Coronary artery (tissue), 2 donors: ENCODE measurements at regions not wholly inside any gene's neighbourhood (a gene's known extent, or its start where the extent isn't known, plus 50 kb on each side); places are given as distances from the start of the nearest gene placed in this dataset.

ENCODE experiments used
- DNase-seq: peaks from one replicate; pipeline ENCODE4 v3.0.0-alpha.2; 2017; ENCODE audit warnings: low spot score
- H3K27ac ChIP-seq, 2 donors: fragments of 200-600 bp; sonication (generic); one replicate each; pipeline ENCODE4 v1.5.1; 2016 to 2019
- H3K4me3 ChIP-seq: fragments of 200-600 bp; sonication (generic); 2 replicates; pipeline ENCODE4 v1.5.1; 2016; ENCODE audit warnings: mild to moderate bottlenecking, moderate library complexity
- TF ChIP-seq, protein P1 (sequence below): fragments of 200-600 bp; sonication (generic); IDR thresholded peaks from one replicate; pipeline ENCODE4 v1.5.1; 2019; ENCODE audit warnings: antibody characterized with exemption

GRCh38 chr10:47063858-47064257, 152.6 kb downstream of the PTPN20 start:
- H3K4me3 ChIP-seq: no peak overlapping the region
- TF ChIP-seq, protein P1, sequence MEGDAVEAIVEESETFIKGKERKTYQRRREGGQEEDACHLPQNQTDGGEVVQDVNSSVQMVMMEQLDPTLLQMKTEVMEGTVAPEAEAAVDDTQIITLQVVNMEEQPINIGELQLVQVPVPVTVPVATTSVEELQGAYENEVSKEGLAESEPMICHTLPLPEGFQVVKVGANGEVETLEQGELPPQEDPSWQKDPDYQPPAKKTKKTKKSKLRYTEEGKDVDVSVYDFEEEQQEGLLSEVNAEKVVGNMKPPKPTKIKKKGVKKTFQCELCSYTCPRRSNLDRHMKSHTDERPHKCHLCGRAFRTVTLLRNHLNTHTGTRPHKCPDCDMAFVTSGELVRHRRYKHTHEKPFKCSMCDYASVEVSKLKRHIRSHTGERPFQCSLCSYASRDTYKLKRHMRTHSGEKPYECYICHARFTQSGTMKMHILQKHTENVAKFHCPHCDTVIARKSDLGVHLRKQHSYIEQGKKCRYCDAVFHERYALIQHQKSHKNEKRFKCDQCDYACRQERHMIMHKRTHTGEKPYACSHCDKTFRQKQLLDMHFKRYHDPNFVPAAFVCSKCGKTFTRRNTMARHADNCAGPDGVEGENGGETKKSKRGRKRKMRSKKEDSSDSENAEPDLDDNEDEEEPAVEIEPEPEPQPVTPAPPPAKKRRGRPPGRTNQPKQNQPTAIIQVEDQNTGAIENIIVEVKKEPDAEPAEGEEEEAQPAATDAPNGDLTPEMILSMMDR: no peak
- DNase-seq: no peak

GRCh38 chr10:47065903-47066302, 154.7 kb downstream of the PTPN20 start:
- H3K27ac ChIP-seq: no peak overlapping the region
- TF ChIP-seq, protein P1: no peak
- H3K4me3 ChIP-seq: no peak overlapping the region
- no peak for DNase-seq

More at GRCh38 chr10:47063858-47064257, 152.6 kb downstream of the PTPN20 start:
- no peak overlapping the region for H3K27ac ChIP-seq

DNA sequence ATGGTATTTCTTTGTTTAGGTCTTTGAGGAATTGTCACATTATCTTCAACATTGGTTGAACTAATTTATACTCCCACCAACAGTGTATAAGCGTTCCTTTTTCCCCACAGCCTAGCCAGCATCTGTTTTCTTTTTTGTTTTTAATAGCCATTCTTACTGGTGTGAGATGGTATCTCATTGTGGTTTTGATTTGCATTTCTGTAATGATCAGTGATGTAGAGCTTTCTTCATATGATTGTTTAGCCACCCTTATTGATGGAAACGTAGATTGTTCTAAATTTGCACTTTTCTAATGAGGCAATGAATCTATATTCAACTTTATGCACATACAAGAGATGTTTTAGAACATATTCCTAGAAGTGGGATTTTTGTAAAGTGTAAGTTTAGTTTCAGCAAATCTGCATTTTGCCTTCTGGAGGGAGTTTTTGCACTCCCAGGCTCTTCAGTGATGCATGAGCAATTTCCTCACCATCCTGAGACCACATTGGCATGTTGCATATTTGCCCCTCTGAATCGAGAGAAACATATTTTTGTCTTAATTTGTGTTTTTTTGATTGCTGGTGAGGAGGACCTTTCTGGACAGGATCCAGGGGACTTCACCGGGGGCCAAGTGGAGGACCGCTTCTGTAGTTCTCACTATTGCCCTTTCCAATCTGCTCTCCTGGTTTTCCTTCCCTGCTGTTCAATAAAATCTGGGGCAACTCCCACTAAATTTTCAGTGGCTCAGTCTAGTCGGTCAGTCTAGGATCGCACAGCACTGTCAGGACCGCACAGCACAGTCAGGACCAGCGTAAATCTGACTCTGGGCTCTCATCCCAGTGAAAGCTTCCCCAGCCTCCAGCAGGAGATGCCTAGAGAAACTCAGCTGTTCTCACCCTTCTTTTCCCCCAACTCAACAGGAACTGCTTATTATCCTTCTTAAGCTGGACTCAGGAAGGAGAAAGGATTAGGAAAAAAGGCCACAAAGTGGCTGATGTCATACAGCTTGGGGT, 157.0 kb downstream of the PTPN20 start:
- H3K27ac ChIP-seq: no peak overlapping the region
- DNase-seq: no peak
- no peak overlapping the region for H3K4me3 ChIP-seq
- TF ChIP-seq, protein P1: no peak

DNA sequence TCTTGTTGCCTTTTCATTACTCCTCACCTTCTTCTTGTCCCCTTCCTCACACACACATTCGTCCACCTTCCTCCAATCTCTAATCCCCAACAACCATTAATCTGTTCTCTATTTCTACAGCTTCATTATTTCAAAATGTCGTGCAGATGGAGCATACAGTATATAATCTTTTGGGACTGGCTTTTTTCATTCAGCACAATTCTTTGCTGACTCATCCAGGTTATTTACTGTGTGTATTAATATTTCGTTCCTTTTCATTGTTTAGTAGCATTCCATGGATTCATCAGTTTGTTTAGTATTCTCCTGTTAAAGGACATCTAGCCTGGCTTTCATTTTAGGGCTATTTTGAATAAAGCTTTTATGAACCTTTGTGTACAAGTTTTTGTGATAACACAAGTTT, 159.3 kb downstream of the PTPN20 start:
- TF ChIP-seq, protein P1: no peak
- Histone ChIP-seq H3K27ac (no peak overlapping the region), H3K4me3 (no peak overlapping the region)
- no peak for DNase-seq

DNA sequence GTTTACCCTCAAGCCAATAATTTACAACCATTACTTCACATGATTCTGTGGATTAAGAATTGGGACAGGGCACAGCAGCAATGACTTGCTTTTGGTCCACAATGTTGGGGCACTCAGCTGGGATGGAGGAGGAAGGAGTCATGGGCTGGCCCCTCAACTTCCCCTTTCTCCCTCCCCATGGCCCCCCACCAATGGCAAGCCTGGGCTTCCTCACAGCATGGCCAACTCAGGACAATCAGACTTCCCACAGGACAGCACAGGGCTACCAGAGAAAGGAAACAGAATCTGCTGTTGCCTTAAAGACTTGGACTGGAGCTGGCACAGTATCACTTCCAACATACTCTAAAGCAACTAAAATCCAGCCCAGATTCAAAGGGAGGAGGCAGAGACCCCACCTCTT, 160.7 kb downstream of the PTPN20 start:
- Histone ChIP-seq H3K27ac (no peak overlapping the region), H3K4me3 (no peak overlapping the region)
- no peak for DNase-seq
- TF ChIP-seq, protein P1: no peak

GRCh38 chr10:47073967-47074366, 162.7 kb downstream of the PTPN20 start:
- DNase-seq: no peak
- no peak overlapping the region for H3K4me3 ChIP-seq
- H3K27ac ChIP-seq: no peak overlapping the region
- TF ChIP-seq, protein P1: no peak

DNA sequence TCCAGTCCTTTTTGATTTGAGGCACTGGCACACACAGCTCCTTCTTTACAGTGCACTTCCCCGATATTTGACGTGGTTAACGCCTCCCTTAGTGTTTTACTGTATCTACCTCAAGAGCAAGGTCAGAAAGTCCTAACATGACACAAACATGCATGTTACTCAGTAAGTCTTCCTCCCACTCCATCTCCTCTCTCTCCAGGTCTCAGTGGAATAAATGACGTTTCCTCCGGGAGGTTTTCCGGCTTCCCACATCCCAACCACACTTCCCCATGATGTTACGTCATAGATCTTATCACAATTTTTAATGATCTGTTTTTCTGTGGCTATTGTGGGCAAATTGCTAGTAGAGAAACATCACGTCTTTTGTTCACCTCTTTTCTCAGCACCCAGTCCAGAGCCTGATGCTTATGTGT, 165.7 kb downstream of the PTPN20 start:
- TF ChIP-seq, protein P1: no peak
- no peak overlapping the region for H3K27ac ChIP-seq
- H3K4me3 ChIP-seq: no peak overlapping the region
- DNase-seq: no peak
